Mucosa of gallbladder (tissue), 1 donor: ENCODE measurements at regions not wholly inside any gene's neighbourhood (a gene's known extent, or its start where the extent isn't known, plus 50 kb on each side); places are given as distances from the start of the nearest gene placed in this dataset.
A peak's percentile ranks its signal among the peaks of the same experiment; 100 is the strongest.

Experiments used
- DNase-seq: peaks from one replicate; pipeline ENCODE4 v3.0.0-alpha.2; 2020; ENCODE audit warnings: low spot score
- donor health status: DM: no; HTN: no; CAD: no.

GRCh38 chr13:111909501-111909900, 157.4 kb upstream of the SOX1 start:
- peak; percentile 2 for DNase-seq

GRCh38 chr13:111909971-111910671, 156.8 kb upstream of the SOX1 start:
- DNase-seq, result peak; percentile 9

GRCh38 chr13:111911121-111911720, 155.7 kb upstream of the SOX1 start:
- DNase-seq, result peak; percentile 7

GRCh38 chr13:111911754-111912452, 155.0 kb upstream of the SOX1 start:
- DNase-seq, result peak; percentile 7

GRCh38 chr13:111912453-111912866, 154.5 kb upstream of the SOX1 start:
- DNase-seq, result peak; percentile 4

- no peak for DNase-seq
Observed at GRCh38 chr13:111912991-111913760, 153.8 kb upstream of the SOX1 start.

- DNase-seq, result no peak
Observed at GRCh38 chr13:111913761-111914140, 153.2 kb upstream of the SOX1 start.

- no peak for DNase-seq
Observed at GRCh38 chr13:111914241-111915103, 152.5 kb upstream of the SOX1 start.

- DNase-seq, result no peak
Observed at GRCh38 chr13:111915104-111915551, 151.8 kb upstream of the SOX1 start.

- DNase-seq, result no peak
Observed at GRCh38 chr13:111916201-111916600, 150.7 kb upstream of the SOX1 start.

- DNase-seq, result no peak
Observed at GRCh38 chr13:111917086-111917485, 149.9 kb upstream of the SOX1 start.

- DNase-seq, result no peak
Observed at GRCh38 chr13:111917901-111918300, 149.0 kb upstream of the SOX1 start.

GRCh38 chr13:111919286-111919685, 147.7 kb upstream of the SOX1 start:
- DNase-seq, result no peak

- no peak for DNase-seq
Observed at GRCh38 chr13:111919849-111920248, 147.1 kb upstream of the SOX1 start.

- no peak for DNase-seq
Observed at GRCh38 chr13:111920306-111920931, 146.5 kb upstream of the SOX1 start.

- DNase-seq, result no peak
Observed at GRCh38 chr13:111920932-111921705, 145.8 kb upstream of the SOX1 start.

- no peak for DNase-seq
Observed at GRCh38 chr13:111922086-111922485, 144.9 kb upstream of the SOX1 start.

- DNase-seq, result no peak
Observed at GRCh38 chr13:111923439-111923838, 143.5 kb upstream of the SOX1 start.

- no peak for DNase-seq
Observed at GRCh38 chr13:111923991-111924677, 142.8 kb upstream of the SOX1 start.
